Thyroid gland (tissue), 4 donors: ENCODE measurements at regions not wholly inside any gene's neighbourhood (a gene's known extent, or its start where the extent isn't known, plus 50 kb on each side); places are given as distances from the start of the nearest gene placed in this dataset.

Experiments used
- DNase-seq, 2 donors: peaks; one replicate each; pipeline ENCODE4 v3.0.0-alpha.2; 2019
- H3K27ac ChIP-seq, 3 donors: fragments of 200-600 bp; sonication (generic); 1 replicate in 2 of 3; 2 replicates in 1 of 3; pipeline ENCODE4 v1.5.1; 2016 to 2019; ENCODE audit warnings: mild to moderate bottlenecking in 1 of 3, moderate library complexity in 1 of 3
- H3K27me3 ChIP-seq: fragments of 200-600 bp; sonication (generic); one replicate; pipeline ENCODE4 v1.5.1; 2019
- H3K36me3 ChIP-seq, 2 donors: fragments of 200-600 bp; sonication (generic); one replicate each; pipeline ENCODE4 v1.5.1; 2016 to 2019
- H3K4me1 ChIP-seq, 2 donors: fragments of 200-600 bp; sonication (generic); one replicate each; pipeline ENCODE4 v1.5.1; 2017 to 2019
- H3K4me3 ChIP-seq, 3 donors: fragments of 200-600 bp; sonication (generic); replicated peaks in 1 of 3; 1 replicate in 2 of 3; 2 replicates in 1 of 3; pipeline ENCODE4 v1.5.1; 2016; ENCODE audit warnings: mild to moderate bottlenecking in 1 of 3
- H3K9me3 ChIP-seq: fragments of 200-600 bp; sonication (generic); one replicate; pipeline ENCODE4 v1.5.1; 2017
- CTCF ChIP-seq, 6 experiments: fragments of 200-600 bp in 3 of 6; fragments of 450-650 bp in 3 of 6; sonication (generic) in 3 of 6; IDR thresholded peaks; one replicate each; pipeline ENCODE4 v1.5.1; 2016 to 2019; ENCODE audit warnings: antibody characterized with exemption in 6 of 6, mild to moderate bottlenecking in 2 of 6, inconsistent platforms in 1 of 6, moderate library complexity in 1 of 6
- POLR2A ChIP-seq, 2 donors: fragments of 450-650 bp; IDR thresholded peaks; one replicate each; pipeline ENCODE4 v1.6.1; 2017; ENCODE audit warnings: antibody characterized with exemption in 2 of 2, mild to moderate bottlenecking in 2 of 2, moderate library complexity in 1 of 2
- WGBS, 2 donors: methylation state at CpG; one replicate each; pipeline ENCODE4 v1.1.5; 2017; 5-methylcytosine and 5-hydroxymethylcytosine counted together
- intact Hi-C: fragments of 100-400 bp; cut with DNase I; formaldehyde crosslinking; loops from one replicate; pipeline ENCODE4 v1.15.1; 2023

- intact Hi-C loops, result no loop called here
- no peaks in the 10 kb centered on the region for H3K36me3 ChIP-seq
- H3K27me3 ChIP-seq, result no peaks in the 10 kb centered on the region
- H3K27ac ChIP-seq, result peak overlapping the region in 1 of 3 donors; percentile 55
- TF ChIP-seq POLR2A (IDR thresholded peaks at IDR 0.05), result no peak
- TF ChIP-seq CTCF (IDR thresholded peaks at IDR 0.05), result no peak
- H3K4me1 ChIP-seq, result no peaks in the 10 kb centered on the region
- DNase-seq, result no peak
- no peaks in the 10 kb centered on the region for H3K9me3 ChIP-seq
- H3K4me3 ChIP-seq, result no peak overlapping the region
These were observed 725.4 kb upstream of the NR2F2 start for GRCh38 chr15:95605098-95605497.

- Histone ChIP-seq H3K9me3 (no peaks in the 10 kb centered on the region), H3K36me3 (no peaks in the 10 kb centered on the region), H3K27me3 (no peaks in the 10 kb centered on the region), H3K4me3 (no peak overlapping the region), H3K27ac (no peak overlapping the region), H3K4me1 (no peaks in the 10 kb centered on the region)
- intact Hi-C loops, result no loop called here
- WGBS, 2 donors, result 91 to 94% methylated on average over 2 of the region's 2 CpGs
- no peak for DNase-seq
- TF ChIP-seq CTCF (IDR thresholded peaks at IDR 0.05) (no peak), POLR2A (IDR thresholded peaks at IDR 0.05) (no peak)
These were observed 723.9 kb upstream of the NR2F2 start for GRCh38 chr15:95606551-95606950.

DNA sequence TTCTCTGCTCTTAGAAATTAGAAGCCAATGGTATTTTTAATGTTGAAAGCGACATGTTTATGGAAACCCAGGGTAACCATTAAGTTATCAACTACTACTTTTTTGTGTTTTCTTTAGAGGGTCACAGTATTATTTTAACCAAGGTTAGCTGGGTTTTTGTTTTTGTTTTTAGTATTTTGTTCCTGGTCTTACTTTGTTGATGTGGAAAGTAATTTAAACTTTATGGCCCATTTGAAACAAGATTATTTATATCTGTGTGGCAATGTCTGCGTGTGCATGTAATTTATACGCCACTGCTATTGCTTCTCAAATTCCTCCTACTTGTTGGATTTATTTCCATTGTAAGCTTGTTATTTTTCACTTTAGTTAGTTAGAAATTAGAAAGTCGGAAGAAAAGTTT lies 722.1 kb upstream of the NR2F2 start:
- TF ChIP-seq CTCF (IDR thresholded peaks at IDR 0.05), result no peak

GRCh38 chr15:95609096-95609495 lies 721.4 kb upstream of the NR2F2 start:
- no peaks in the 10 kb centered on the region for H3K4me1 ChIP-seq
- no peaks in the 10 kb centered on the region for H3K36me3 ChIP-seq
- H3K9me3 ChIP-seq, result no peaks in the 10 kb centered on the region
- H3K27ac ChIP-seq, result no peak overlapping the region
- whole genome bisulfite sequencing, 2 donors, result 75 to 88% methylated on average over 3 of the region's 3 CpGs
- H3K4me3 ChIP-seq, result no peak overlapping the region
- intact Hi-C loops, result no loop called here
- no peaks in the 10 kb centered on the region for H3K27me3 ChIP-seq
- DNase-seq, result no peak
- TF ChIP-seq CTCF (IDR thresholded peaks at IDR 0.05) (no peak), POLR2A (IDR thresholded peaks at IDR 0.05) (no peak)

More for the DNA sequence above, 722.1 kb upstream of the NR2F2 start:
- intact Hi-C loops, result no loop called here
- no peaks in the 10 kb centered on the region for H3K9me3 ChIP-seq
- no peak overlapping the region for H3K4me3 ChIP-seq
- no peaks in the 10 kb centered on the region for H3K27me3 ChIP-seq
- H3K27ac ChIP-seq, result no peak overlapping the region
- no peak for DNase-seq
- no peaks in the 10 kb centered on the region for H3K36me3 ChIP-seq
- no peaks in the 10 kb centered on the region for H3K4me1 ChIP-seq
- WGBS, 2 donors, result 95 to 96% methylated on average over 4 of the region's 4 CpGs

DNA sequence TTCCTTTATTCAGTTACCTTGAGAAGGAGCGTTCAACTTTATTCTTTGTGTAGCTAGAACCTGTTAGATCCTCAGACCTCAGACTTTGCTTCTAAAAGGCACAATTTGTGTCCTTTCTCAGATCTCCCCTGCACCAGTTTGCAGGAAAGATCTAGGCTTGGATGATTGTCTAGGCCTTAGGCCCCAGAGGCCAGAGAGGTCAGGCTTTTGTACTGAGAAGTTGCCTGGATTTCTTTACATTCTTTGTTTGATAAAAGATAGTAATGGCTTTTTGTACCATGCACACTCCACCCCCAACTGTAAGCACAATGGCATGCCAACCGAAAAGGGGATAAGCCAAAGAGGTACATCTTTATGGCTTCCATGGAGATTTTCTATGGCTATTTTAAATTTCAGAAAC lies 719.6 kb upstream of the NR2F2 start:
- Histone ChIP-seq H3K4me3 (no peak overlapping the region), H3K27me3 (no peaks in the 10 kb centered on the region), H3K9me3 (no peaks in the 10 kb centered on the region), H3K36me3 (no peaks in the 10 kb centered on the region), H3K4me1 (no peaks in the 10 kb centered on the region), H3K27ac (no peak overlapping the region)
- intact Hi-C loops, result no loop called here
- TF ChIP-seq POLR2A (IDR thresholded peaks at IDR 0.05) (no peak), CTCF (IDR thresholded peaks at IDR 0.05) (no peak)
- DNase-seq, result no peak
- 84 to 88% methylated on average over 2 of the region's 2 CpGs for WGBS, 2 donors
